PC-9 (cell line): ENCODE measurements at regions not wholly inside any gene's neighbourhood (a gene's known extent, or its start where the extent isn't known, plus 50 kb on each side); places are given as distances from the start of the nearest gene placed in this dataset.

Experiments
- CTCF ChIP-seq: fragments of 200-600 bp; sonication (generic); conservative IDR thresholded peaks from 2 replicates; pipeline ENCODE4 v1.6.1; 2017; ENCODE audit warnings: mixed run types, antibody characterized with exemption, mild to moderate bottlenecking, moderate library complexity
- EZH2 ChIP-seq: fragments of 200-600 bp; sonication (generic); IDR thresholded peaks from 2 replicates; pipeline ENCODE4 v1.8.0; 2017; ENCODE audit warnings: antibody characterized with exemption, low read depth

- no peak for TF ChIP-seq CTCF
- no peak for TF ChIP-seq EZH2
Observed at GRCh38 chr16:64887651-64888050, 234.2 kb downstream of the CDH11 start.
